GM21367 (cell line): ENCODE measurements at regions not wholly inside any gene's neighbourhood (a gene's known extent, or its start where the extent isn't known, plus 50 kb on each side); places are given as distances from the start of the nearest gene placed in this dataset.
"Not testable (repeated sequence)": the region's sequence is repeated elsewhere in the genome, so short reads cannot be mapped to it uniquely, and the experiment has no call there.

Source experiments
- ATAC-seq: cut with Tn5 transposase; IDR thresholded peaks from one replicate; pipeline ENCODE4 v1.9.1; 2021; ENCODE audit not compliant: unreplicated experiment

DNA sequence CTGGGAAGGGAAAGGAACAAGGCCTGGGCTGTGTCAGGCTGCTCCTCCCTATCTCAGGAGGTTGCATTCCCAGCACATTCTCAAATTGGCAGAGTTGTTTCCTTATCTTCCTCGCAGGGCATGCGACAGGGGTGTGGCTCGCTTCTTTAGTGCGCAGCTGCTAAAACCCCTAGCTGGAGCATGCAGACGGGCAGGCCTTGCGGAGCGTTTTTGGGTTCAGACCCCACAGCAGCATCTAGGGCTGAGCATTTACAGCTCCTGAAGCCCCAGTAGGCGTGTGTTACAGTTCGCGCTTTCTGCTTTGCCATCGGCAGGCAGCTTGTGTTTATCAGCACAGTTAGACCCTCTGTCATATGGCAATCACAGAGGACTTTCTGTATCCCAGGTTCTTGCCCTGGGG lies 392.4 kb downstream of the TECRL start:
- no peak for ATAC-seq

DNA sequence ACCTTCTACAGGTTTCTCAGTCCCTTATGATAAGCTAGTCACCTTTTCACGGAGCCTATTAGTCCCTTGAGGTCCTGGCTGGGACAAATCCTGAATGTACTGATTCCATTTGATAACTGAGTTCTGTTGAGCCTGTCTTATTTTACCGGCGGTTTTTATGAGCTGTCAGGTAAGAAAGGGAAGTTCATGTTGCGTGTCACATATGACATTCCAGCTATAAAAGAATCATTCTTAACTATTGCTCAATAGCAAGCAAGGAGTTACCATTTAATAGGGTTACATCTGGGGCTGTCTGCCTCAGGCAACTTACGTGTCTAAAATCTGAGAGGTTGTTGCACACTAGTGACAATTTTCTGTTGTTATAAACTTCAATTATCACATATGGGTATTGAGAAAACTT lies 394.6 kb downstream of the TECRL start:
- no peak for ATAC-seq

DNA sequence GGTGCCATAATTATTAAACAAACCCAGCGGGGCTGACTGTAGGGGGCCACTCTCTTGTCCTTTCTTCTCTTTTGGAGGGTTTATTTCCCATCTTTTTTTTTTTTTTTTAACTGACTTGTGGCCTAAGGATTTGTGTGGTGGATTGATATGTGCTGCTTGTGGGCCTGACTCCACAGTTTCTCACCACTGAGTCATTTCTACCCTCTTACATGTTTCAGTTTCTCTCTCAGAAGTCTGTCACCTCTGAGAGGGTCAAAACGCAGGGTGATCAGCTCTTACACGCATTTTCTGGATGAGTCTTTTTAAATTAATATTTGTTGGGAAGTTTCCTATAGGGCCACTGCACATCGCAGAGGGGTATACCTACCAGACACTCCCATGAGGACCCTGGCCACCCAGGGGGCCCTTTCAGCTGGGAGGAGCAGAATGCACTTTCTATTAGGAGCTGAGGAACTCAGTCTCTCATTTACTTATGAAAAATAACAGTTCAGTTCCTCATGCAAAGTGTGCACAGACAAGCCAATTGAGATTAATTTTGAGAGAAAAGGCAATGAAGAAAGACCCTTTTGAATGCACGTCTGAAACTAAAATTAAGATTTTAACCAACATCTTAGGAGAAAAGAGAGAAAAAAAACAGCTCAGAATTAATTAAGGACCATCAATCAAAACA lies 407.9 kb downstream of the TECRL start:
- no peak for ATAC-seq

DNA sequence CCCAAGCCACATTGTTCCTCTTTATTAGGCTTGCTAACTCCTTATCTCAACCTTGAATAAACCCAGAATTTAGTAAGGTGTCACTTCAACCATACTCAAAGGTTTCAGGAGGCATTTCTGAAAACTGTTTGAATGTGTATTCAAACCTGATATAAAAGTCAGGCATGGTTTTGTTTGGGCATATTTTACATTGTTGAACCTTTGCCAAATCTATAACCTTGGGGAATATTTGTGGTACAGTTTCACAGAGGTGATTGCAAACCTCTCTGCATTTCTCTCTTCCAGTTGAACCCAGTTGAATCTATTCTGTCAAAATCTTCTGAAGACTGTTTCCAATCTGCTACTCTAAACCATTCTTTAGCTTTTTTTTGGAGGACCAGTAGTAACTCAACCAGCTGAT lies 409.0 kb downstream of the TECRL start:
- ATAC-seq = no peak

DNA sequence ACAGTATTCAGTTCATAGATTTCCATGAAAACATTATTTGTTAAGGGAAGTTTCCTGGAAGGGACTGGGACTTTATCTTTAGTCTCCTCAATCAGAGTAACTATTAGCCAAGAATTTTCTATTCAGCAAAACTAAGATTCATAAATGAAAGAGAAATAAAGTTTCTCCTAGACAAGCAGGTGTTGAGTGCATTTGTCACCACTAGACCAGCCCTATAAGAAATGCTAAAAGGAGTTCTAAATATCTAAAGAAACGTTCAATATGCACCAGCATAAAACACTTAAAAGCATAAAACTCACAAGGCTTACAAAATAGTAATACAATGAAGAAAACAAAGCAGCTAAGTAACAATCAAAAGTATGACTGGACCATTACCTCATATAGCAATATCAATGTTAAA lies 423.0 kb downstream of the TECRL start:
- no peak for ATAC-seq

DNA sequence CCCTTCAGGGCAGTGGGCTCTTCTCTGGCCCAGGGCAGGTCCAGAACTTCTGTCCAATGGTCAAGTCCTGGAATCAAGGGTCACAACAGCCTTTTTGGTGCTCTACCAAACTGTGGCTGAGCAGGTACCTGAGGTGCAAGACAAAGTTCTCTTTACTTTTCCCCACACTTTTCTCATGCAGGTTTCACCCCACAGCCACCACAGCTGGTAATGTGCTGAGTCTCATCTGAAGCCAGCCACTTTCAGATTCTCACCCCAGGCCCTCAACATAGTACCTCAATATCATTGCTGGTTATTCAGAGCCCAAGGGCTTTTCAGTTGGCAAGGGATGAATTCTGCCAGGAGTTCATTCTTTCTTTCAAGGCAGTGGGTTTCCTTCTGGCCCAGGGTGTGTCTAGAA lies 426.0 kb downstream of the TECRL start:
- no peak for ATAC-seq

DNA sequence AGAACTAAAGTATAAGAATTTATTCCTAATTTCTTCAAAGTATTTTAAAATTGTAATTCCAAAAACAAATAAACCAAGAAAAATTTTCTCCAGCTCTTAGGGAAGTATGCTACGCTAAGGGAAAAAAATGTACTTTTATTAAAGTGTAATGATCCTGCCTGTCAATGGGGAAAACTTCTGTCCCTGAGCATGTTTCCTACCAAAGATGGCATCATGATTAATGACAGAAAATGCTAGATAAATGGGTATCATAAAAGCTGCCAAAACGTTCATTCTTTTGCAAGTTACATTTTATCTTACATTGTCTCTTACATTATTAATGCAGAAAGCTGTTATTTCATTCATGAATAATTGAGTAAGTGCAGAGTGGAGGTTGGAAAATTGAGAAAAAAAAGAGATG lies 443.4 kb downstream of the TECRL start:
- ATAC-seq = no peak

DNA sequence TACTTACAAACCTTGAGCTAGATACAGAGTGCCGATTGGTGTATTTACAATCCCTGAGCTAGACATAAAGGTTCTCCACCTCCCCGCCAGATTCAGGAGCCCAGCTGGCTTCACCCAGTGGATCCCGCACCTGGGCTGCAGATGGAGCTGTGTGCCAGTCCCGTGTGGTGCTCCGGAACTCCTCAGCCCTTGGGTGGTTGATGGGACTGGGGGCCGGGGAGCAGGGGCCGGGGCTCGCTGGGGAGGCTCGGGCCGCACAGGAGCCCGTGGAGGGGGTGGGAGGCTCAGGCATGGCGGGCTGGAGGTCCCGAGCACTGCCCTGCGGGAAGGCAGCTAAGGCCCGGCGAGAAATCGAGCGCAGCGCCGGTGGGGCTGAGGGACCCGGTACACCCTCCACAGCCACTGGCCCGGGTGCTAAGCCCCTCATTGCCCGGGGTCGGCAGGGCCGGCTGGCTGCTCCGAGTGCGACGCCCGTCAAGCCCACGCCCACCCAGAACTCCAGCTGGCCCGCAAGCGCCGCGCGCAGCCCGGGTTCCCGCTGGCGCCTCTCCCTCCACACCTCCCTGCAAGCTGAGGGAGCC lies 466.5 kb downstream of the TECRL start:
- not testable (repeated sequence) for ATAC-seq

DNA sequence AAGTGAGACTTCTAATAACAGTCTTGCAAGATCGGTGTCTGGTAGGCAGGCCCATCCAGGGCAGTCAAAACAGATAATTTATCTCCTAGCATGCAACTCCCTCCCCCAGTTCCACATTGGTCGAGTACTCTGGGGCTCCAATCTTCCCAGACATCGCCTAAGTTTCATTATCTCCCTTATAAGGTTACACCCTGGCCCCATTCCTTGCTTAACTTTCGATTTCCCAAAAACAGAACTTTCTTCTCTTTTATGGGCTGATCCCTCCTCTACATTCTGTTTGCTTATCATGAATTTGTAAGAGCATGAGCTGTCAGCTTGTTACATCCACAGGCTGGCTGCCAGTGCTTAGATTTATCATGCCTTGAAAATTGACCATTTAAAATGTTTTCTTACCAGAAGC lies 471.3 kb downstream of the TECRL start:
- no peak for ATAC-seq

DNA sequence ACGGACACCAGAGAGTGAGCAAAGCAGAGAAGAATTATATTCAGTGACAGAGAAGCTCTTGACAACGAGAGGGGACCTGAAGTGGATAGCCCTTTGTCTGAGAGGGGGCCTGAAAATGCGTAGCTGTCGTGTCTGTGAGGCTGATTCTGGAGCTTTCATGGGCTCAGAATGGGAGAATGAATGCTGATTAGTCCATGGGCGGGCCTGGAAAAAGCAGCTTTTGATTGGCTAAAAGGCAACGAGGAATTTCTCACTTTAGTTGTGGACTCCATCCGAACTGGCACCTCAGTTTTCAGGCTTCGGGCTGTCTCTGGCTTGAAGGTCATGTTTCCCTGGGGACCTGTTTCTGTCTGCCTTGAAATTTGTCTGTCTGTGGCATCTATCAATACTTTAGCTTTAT lies 487.1 kb downstream of the TECRL start:
- no peak for ATAC-seq

DNA sequence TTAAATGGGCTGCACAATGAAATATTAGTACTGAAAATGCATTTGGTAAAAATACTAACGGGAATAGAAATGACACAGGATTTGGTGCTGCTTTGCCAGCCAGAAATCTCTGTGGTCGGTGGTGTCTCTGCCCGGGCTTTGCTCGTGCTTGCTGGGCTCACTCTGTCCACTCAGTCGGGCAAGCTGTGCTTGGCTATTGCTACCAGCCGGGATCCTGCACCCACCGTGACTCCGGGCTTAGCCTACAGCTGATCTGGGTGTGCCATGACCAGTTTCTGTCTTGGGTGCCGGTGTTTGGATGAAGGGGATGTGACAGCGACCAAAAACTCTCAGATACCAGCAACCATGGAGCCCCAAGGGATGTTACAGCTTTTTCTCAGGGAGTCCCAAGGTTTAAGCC lies 487.7 kb downstream of the TECRL start:
- no peak for ATAC-seq

DNA sequence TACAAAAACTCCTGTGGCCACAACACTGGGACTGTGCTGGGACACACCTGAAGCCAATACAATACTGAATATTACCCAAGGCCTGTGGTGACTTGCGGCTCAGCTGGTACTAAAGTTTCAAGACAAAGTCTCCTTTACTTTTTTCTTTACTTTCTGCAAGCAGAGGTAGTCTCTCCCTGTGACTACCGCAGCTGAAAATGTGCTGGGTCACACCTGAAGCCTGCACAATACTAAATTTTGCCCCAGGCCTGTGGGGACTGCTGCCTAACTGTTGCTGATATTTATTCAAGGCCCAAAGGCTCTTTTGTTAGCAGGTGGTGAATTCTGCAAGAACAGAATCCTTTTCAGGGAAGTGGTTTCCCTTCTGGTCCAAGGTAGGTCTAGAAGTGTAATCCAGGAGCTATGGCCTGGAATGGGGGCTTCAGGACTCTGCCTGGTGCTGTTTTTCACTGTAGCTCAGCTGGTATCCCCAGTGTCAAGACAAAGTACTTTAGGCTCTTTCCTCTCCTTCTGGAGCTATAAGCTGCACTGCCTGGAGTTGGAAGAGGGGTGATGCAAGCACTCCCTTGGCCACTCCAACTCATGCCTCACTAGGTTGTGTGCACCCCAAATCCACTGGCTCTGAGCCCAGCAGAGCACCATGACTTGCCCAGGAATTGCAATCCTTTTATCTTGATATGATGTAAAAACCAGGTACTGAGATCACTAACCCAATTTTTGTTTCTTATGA lies 489.4 kb downstream of the TECRL start:
- ATAC-seq = no peak

DNA sequence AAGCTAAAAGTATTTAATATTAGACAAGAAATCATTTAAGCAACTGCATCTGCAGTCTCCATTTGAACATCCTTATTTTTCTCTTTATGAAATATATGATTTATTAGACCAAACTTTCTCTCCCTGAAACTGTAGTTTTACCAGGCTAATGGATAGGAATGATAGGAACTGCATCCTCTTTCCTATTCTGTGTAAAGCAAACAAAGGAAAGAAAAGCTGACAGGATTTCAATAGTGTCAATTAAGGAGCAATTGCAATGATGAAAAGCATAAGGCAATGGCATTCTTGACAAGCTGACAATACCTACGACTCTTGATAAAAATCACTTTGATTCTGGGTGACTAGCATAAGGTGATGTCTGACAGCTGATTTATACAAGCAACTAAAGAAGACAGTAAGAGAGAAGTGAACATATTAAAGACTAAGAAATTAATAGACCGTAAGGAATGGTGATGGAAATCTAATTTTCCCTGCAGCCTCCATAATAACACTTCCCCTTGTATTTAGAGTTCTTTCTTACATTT lies 502.5 kb downstream of the TECRL start:
- no peak for ATAC-seq

DNA sequence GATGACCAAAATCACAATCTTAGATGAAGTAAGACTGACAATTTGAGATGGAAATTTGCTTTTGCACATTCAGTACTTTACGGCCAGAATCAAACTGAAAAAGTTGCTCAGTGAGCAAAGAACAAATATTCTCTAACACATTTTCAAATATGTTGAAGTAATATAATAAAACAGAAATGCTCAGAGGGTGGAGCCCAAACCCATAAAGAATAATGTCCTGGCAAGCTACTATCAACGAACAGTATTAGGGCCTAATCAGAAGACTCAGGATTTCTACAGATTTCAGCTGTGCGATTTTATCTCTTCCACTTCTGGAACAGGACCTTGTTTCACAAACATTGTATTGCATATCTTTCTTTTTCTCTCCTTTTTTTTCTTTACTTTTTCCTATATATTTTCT lies 505.0 kb downstream of the TECRL start:
- no peak for ATAC-seq

DNA sequence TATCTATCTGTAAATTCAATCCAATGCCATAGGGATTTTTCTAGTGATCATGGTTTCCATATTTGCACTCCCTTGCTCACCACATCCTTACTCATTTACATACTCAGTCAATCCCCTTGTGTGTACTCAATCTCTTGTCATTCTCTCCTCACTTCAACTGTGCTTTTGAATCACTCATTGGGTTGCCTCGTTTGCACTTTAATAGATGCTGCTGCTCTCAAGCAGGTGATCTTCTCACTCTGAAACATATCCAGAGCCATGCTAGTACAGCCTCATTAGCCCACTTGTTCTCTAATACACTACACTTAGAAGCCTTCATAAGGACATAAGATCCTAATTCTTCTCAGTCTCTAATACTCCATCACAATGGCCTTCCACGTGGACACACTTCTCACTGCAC lies 507.9 kb downstream of the TECRL start:
- no peak for ATAC-seq

DNA sequence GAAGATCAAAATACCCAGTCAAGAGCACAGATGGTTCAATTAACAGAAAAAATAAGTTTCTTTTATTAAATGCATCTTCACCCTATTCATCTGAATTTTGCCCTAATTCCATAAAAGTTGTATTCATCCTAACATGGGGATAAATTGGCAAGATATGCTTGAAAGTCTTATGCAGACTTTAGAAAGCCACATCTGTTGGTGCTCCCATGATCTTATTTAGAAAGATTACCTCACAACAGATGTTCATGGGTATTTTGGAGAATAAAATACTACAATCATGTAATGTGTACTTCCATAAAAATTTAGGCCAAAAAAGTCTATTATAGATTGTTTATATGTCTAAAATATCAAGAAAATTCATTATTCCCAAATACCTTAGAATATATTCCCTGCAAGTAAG lies 510.3 kb downstream of the TECRL start:
- no peak for ATAC-seq

DNA sequence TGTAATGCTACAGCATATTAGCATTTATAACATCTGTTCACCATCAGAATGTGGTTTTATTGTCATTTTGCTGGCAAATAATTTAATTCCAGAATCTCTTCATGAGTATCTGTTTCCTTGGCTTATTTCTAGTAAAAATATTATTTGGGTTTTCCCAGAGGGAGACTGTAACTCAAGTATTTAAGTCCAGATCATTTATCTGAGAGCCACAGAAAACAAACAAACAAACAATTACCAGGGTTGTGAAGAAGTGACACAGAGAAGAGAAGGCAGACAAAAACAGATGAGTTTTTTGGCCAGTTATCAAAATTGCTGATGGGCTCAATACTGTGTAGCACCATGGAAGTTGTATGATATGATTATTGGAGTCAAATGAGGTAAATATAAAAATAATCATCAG lies 515.1 kb downstream of the TECRL start:
- ATAC-seq = no peak

DNA sequence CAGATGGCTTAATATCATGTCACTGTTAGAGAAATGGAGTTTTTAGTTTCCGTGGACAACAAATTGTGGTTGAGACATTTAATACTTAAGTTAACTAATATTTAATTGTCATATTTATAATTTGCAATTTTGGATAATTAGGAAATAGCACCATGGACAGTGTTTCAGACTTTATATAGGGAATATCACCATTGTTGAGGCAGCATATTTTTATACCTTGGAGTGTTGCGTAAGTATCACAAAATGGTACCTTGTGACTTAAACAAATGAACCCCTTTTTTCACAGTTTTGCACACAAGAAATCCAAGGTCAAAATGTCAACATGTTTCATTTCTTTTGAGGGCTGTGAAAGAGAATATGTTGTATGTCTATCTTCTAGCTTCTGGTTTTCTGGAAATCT lies 539.9 kb downstream of the TECRL start:
- ATAC-seq = no peak

DNA sequence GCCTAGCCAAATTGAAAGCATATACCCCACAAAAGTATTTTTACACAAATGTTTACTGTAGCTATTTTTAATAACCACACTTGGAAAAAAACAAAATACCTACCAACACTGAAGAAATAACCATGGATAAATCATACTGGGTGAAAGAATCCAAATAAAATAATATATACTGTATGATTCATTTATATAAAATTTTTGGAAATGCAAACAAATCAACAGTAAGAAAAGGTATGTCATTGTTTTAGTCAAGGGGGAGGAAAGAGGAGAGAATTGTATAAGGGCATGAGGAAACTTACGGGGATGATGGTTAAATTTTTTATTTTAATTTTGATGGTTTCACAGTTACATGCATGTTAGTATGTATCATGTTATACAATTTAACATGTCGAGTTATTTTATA lies 557.8 kb downstream of the TECRL start:
- ATAC-seq = no peak

DNA sequence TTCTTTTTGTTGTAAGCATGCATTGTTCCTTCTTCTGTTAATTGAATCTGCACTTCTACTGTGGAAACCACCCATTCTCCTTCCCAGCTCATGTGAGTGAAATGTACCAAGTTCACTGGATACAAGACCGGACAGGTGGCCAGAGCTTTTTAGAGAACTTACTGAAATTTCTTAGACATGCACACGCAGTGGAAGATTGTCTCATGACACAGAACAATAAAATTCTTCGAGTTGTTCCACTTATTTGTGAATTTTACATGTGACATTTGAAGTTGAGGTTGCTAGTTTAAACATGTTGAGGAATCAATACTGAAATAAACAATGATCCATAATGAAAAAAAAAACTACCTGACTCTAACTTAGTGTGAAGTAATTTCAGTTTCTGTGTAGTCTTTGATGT lies 568.0 kb downstream of the TECRL start:
- ATAC-seq = no peak

DNA sequence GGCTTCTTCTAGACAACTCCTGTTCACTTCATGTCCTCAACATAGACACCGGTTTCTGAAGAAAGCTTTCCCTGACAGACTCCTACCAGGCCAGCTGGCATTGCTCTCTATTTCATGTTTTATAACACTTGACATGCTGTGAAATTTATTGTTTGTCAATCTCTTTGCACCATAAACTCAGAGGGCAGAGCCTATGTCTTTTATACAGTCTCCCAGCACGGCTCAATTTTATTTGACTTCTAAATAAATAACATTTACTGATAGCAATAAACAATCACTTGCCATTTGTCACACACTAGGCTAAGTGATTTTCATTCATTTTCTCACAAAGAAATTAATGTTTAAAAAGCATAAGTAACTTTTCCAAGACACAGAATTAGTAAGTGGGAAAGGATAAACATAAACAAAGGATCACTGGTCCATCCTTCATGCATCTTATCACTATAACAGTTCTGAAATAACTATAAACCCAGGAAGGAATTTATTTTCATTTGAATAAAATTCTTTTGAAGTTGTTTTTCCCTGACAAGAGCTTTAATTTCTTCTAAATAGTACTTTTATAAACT lies 577.6 kb downstream of the TECRL start:
- no peak for ATAC-seq
